SH-SY5Y (cell line): ENCODE measurements at regions not wholly inside any gene's neighbourhood (a gene's known extent, or its start where the extent isn't known, plus 50 kb on each side); places are given as distances from the start of the nearest gene placed in this dataset.

Source experiments
- GATA2 ChIP-seq: IDR thresholded peaks from 2 replicates; pipeline ENCODE4 v1.6.1; 2011; ENCODE audit warnings: mild to moderate bottlenecking, low read depth, low read length
- GATA3 ChIP-seq: IDR thresholded peaks from 2 replicates; pipeline ENCODE4 v1.6.1; 2011; ENCODE audit warnings: low read depth, mild to moderate bottlenecking, low read length, moderate library complexity

- no peak for TF ChIP-seq GATA2
- no peak for TF ChIP-seq GATA3
Measured at GRCh38 chr4:79512363-79512762, 104.3 kb upstream of the GK2 start.
